ENCODE measurements at regions not wholly inside any gene's neighbourhood (a gene's known extent, or its start where the extent isn't known, plus 50 kb on each side); places are given as distances from the start of the nearest gene placed in this dataset.

- H3K4me1 ChIP-seq (ENCODE audit: insufficient read depth, low read length) = peaks cover 13% of the 10 kb centered on the region
- H3K36me3 ChIP-seq (ENCODE audit: insufficient read depth, low read length) = no peaks in the 10 kb centered on the region
- H3K4me3 ChIP-seq (ENCODE audit: low read length) = no peak overlapping the region
- no peaks in the 10 kb centered on the region for H3K9me3 ChIP-seq (ENCODE audit: insufficient read depth, low read depth, low read length)
- no peak overlapping the region for H3K27ac ChIP-seq (ENCODE audit: low read depth, low read length)
- 93% methylated on average over 5 of the region's 5 CpGs for whole genome bisulfite sequencing
- H3K27me3 ChIP-seq (ENCODE audit: insufficient read depth, low read length) = no peaks in the 10 kb centered on the region
- no peak overlapping the region for H3K9ac ChIP-seq (ENCODE audit: low read depth, low read length)
Observed at GRCh38 chr2:16137080-16137755, 196.9 kb downstream of the MYCN start.

- H3K27ac ChIP-seq (ENCODE audit: low read depth, low read length) = no peak overlapping the region
- WGBS = 100% methylated on average over 2 of the region's 3 CpGs
- H3K27me3 ChIP-seq (ENCODE audit: insufficient read depth, low read length) = no peaks in the 10 kb centered on the region
Observed at GRCh38 chr2:16136461-16137035, 196.2 kb downstream of the MYCN start.

GRCh38 chr2:16135913-16136310 is 195.6 kb downstream of the MYCN start:
- H3K27ac ChIP-seq (ENCODE audit: low read depth, low read length) = no peak overlapping the region
- 87% methylated on average over 1 of the region's 1 CpG for WGBS
- H3K27me3 ChIP-seq (ENCODE audit: insufficient read depth, low read length) = no peaks in the 10 kb centered on the region

More at GRCh38 chr2:16136461-16137035, 196.2 kb downstream of the MYCN start:
- Histone ChIP-seq H3K9me3 (ENCODE audit: insufficient read depth, low read depth, low read length) (no peaks in the 10 kb centered on the region), H3K4me1 (ENCODE audit: insufficient read depth, low read length) (peaks cover 13% of the 10 kb centered on the region), H3K9ac (ENCODE audit: low read depth, low read length) (no peak overlapping the region), H3K4me3 (ENCODE audit: low read length) (no peak overlapping the region), H3K36me3 (ENCODE audit: insufficient read depth, low read length) (no peaks in the 10 kb centered on the region)

DNA sequence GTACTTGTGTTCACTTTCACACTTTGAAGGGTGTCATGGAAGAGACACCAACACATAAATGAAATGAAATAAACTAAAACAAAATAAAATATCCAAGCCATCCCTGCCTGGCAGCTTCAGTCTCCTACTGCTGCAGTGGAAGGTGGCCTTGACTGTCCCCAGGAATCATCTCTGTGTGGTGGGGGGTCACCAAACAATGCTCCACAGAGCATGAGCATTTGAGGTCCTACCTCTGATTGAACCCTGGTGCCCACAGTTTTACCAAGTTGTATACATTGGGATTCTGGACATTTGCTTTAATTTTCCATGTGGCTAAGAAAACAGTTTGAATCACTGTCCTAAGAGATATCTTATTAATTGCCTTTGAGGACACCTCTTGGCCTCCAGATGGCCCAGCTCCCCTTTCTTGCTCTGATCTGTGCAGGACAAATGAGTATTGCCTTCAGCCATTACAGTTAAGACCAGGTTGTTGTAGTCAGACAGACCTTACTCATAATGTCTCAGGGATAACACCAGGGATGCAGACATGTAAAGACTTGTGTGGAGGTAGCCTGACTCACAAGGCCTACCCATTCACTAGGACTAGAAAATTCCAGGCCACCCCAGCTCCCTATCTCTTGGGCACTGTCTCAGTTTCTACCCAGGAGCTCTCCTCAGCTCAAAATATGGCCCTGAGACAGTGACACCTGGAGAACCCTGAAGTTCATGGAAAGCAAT is 195.0 kb downstream of the MYCN start:
- no peaks in the 10 kb centered on the region for H3K36me3 ChIP-seq (ENCODE audit: insufficient read depth, low read length)
- H3K4me3 ChIP-seq (ENCODE audit: low read length) = no peak overlapping the region
- H3K27me3 ChIP-seq (ENCODE audit: insufficient read depth, low read length) = no peaks in the 10 kb centered on the region
- no peak overlapping the region for H3K9ac ChIP-seq (ENCODE audit: low read depth, low read length)
- H3K9me3 ChIP-seq (ENCODE audit: insufficient read depth, low read depth, low read length) = no peaks in the 10 kb centered on the region
- H3K4me1 ChIP-seq (ENCODE audit: insufficient read depth, low read length) = peaks cover 13% of the 10 kb centered on the region
- no peak overlapping the region for H3K27ac ChIP-seq (ENCODE audit: low read depth, low read length)

More at GRCh38 chr2:16135913-16136310, 195.6 kb downstream of the MYCN start:
- H3K4me3 ChIP-seq (ENCODE audit: low read length) = no peak overlapping the region
- H3K4me1 ChIP-seq (ENCODE audit: insufficient read depth, low read length) = peaks cover 13% of the 10 kb centered on the region
- no peaks in the 10 kb centered on the region for H3K36me3 ChIP-seq (ENCODE audit: insufficient read depth, low read length)
- H3K9me3 ChIP-seq (ENCODE audit: insufficient read depth, low read depth, low read length) = no peaks in the 10 kb centered on the region
- no peak overlapping the region for H3K9ac ChIP-seq (ENCODE audit: low read depth, low read length)

DNA sequence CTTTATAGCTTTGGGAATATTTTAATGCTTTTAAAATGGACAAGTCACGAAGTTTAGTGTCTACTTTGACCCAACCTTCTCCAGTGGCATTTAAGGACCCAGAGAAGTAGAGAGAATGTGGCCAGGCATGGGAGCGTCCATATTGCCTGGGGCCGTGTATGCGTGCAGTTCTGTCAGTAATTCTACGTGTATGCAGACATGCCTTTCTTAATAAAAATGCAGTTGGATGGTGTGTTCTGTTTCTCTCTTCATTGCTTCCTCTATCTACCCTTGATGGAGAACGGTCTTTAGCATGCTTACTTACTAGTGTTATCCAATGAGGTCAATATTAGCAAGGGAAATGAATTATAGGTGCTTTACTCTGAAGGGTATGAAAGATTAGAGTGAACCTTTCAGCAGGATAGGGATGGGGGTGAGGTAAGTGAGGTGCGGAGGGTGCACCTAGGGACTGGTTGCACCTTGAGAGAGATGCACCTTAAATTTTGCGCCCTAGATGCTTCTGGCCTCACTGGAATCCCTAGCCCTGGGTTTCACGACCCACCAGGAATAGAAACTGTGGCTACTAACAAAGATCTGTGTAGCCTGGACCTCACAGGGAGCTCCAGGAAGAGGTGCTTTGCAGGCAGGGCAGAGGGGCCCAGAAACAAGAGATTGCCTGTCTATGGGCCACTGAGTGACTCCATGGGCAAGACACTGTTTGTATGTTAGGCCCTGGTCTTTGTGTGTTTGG is 194.3 kb downstream of the MYCN start:
- H3K36me3 ChIP-seq (ENCODE audit: insufficient read depth, low read length) = no peaks in the 10 kb centered on the region
- 94% methylated on average over 9 of the region's 9 CpGs for WGBS
- no peak overlapping the region for H3K27ac ChIP-seq (ENCODE audit: low read depth, low read length)
- no peaks in the 10 kb centered on the region for H3K27me3 ChIP-seq (ENCODE audit: insufficient read depth, low read length)
- peaks cover 13% of the 10 kb centered on the region for H3K4me1 ChIP-seq (ENCODE audit: insufficient read depth, low read length)
- H3K9ac ChIP-seq (ENCODE audit: low read depth, low read length) = no peak overlapping the region
- H3K4me3 ChIP-seq (ENCODE audit: low read length) = no peak overlapping the region
- H3K9me3 ChIP-seq (ENCODE audit: insufficient read depth, low read depth, low read length) = no peaks in the 10 kb centered on the region

DNA sequence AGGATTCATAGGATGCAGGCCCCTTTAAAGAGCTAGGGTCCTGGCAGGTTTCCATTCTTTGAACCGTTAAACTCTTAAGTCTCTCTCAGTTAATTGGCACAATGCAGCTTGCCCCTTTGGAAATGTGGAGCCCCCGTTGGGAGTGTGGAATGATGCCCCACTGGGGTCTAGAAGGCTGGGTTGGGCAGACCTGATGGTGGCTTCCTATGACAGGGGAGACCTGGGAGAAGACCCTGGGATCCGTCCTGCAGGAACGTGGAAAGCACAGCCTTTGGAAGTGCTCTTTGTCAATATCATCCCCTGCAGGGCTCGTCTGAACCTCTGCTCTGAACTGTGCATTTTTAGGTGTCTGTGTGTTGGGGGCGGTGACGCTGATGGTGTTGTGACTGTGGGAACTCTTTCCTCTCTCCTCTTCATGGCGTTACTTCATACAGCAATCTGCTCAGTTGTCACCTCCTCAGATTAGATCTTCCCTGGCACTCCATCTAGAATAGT is 190.6 kb downstream of the MYCN start:
- Histone ChIP-seq H3K4me1 (ENCODE audit: insufficient read depth, low read length) (no peaks in the 10 kb centered on the region), H3K9me3 (ENCODE audit: insufficient read depth, low read depth, low read length) (no peaks in the 10 kb centered on the region), H3K4me3 (ENCODE audit: low read length) (no peak overlapping the region), H3K36me3 (ENCODE audit: insufficient read depth, low read length) (no peaks in the 10 kb centered on the region), H3K9ac (ENCODE audit: low read depth, low read length) (no peak overlapping the region), H3K27me3 (ENCODE audit: insufficient read depth, low read length) (no peaks in the 10 kb centered on the region), H3K27ac (ENCODE audit: low read depth, low read length) (no peak overlapping the region)
- WGBS = 96% methylated on average over 8 of the region's 8 CpGs

DNA sequence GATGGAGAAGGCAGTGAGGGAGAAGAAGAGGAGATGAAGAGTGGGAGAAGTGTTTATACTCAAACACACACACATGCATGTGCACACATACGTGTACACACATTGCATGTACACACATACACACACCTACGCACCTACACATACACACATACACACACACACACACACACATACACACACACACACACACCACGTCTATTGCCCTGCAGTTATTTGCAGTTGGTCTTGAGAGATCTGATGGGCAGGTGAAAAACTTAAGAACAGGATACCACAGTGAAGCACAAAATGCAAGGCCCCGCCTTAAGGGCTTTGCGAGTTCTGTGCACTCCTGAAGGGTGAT is 190.2 kb downstream of the MYCN start:
- no peaks in the 10 kb centered on the region for H3K4me1 ChIP-seq (ENCODE audit: insufficient read depth, low read length)
- H3K27me3 ChIP-seq (ENCODE audit: insufficient read depth, low read length) = no peaks in the 10 kb centered on the region
- no peak overlapping the region for H3K27ac ChIP-seq (ENCODE audit: low read depth, low read length)
- WGBS = 85% methylated on average over 5 of the region's 5 CpGs
- H3K4me3 ChIP-seq (ENCODE audit: low read length) = no peak overlapping the region
- no peaks in the 10 kb centered on the region for H3K9me3 ChIP-seq (ENCODE audit: insufficient read depth, low read depth, low read length)
- H3K9ac ChIP-seq (ENCODE audit: low read depth, low read length) = no peak overlapping the region
- no peaks in the 10 kb centered on the region for H3K36me3 ChIP-seq (ENCODE audit: insufficient read depth, low read length)

- no peaks in the 10 kb centered on the region for H3K27me3 ChIP-seq (ENCODE audit: insufficient read depth, low read length)
- WGBS = 95% methylated on average over 8 of the region's 8 CpGs
- no peaks in the 10 kb centered on the region for H3K9me3 ChIP-seq (ENCODE audit: insufficient read depth, low read depth, low read length)
- no peak overlapping the region for H3K27ac ChIP-seq (ENCODE audit: low read depth, low read length)
- no peak overlapping the region for H3K4me3 ChIP-seq (ENCODE audit: low read length)
- no peak overlapping the region for H3K9ac ChIP-seq (ENCODE audit: low read depth, low read length)
- no peaks in the 10 kb centered on the region for H3K4me1 ChIP-seq (ENCODE audit: insufficient read depth, low read length)
- H3K36me3 ChIP-seq (ENCODE audit: insufficient read depth, low read length) = no peaks in the 10 kb centered on the region
Observed at GRCh38 chr2:16129716-16130540, 189.6 kb downstream of the MYCN start.

- Histone ChIP-seq H3K4me1 (ENCODE audit: insufficient read depth, low read length) (no peaks in the 10 kb centered on the region), H3K9ac (ENCODE audit: low read depth, low read length) (no peak overlapping the region), H3K27ac (ENCODE audit: low read depth, low read length) (no peak overlapping the region), H3K9me3 (ENCODE audit: insufficient read depth, low read depth, low read length) (no peaks in the 10 kb centered on the region), H3K36me3 (ENCODE audit: insufficient read depth, low read length) (no peaks in the 10 kb centered on the region), H3K27me3 (ENCODE audit: insufficient read depth, low read length) (no peaks in the 10 kb centered on the region), H3K4me3 (ENCODE audit: low read length) (no peak overlapping the region)
- WGBS = 87% methylated on average over 13 of the region's 13 CpGs
Observed at GRCh38 chr2:16128746-16129610, 188.6 kb downstream of the MYCN start.

- H3K36me3 ChIP-seq (ENCODE audit: insufficient read depth, low read length) = no peaks in the 10 kb centered on the region
- no peak overlapping the region for H3K4me3 ChIP-seq (ENCODE audit: low read length)
- WGBS = 93% methylated on average over 8 of the region's 8 CpGs
- no peaks in the 10 kb centered on the region for H3K27me3 ChIP-seq (ENCODE audit: insufficient read depth, low read length)
- H3K9ac ChIP-seq (ENCODE audit: low read depth, low read length) = no peak overlapping the region
- H3K4me1 ChIP-seq (ENCODE audit: insufficient read depth, low read length) = no peaks in the 10 kb centered on the region
- H3K9me3 ChIP-seq (ENCODE audit: insufficient read depth, low read depth, low read length) = no peaks in the 10 kb centered on the region
- H3K27ac ChIP-seq (ENCODE audit: low read depth, low read length) = no peak overlapping the region
Observed at GRCh38 chr2:16127958-16128357, 187.6 kb downstream of the MYCN start.
